HUDEP-2 (cell line): ENCODE measurements at regions not wholly inside any gene's neighbourhood (a gene's known extent, or its start where the extent isn't known, plus 50 kb on each side); places are given as distances from the start of the nearest gene placed in this dataset.

Source experiments
- DNase-seq, 76 experiments: peaks; one replicate each; lab custom pipeline; 2025; ENCODE audit not compliant: unreplicated experiment in 76 of 76; lab: John Stamatoyannopoulos, UW

- no peak for DNase-seq
Observed at GRCh38 chr14:71201840-71202239, 294.6 kb downstream of the PCNX1 start.

GRCh38 chr14:71202881-71203280, 295.6 kb downstream of the PCNX1 start:
- DNase-seq = no peak

GRCh38 chr14:71203306-71203705, 296.0 kb downstream of the PCNX1 start:
- DNase-seq = no peak

- DNase-seq = no peak
Observed at GRCh38 chr14:71204231-71204630, 297.0 kb downstream of the PCNX1 start.

GRCh38 chr14:71204768-71205167, 297.5 kb downstream of the PCNX1 start:
- DNase-seq = no peak

GRCh38 chr14:71206123-71206522, 298.9 kb downstream of the PCNX1 start:
- DNase-seq = no peak

GRCh38 chr14:71206766-71207371, 299.6 kb downstream of the PCNX1 start:
- peak in 2 of 76 experiments; percentile 1 to 21 for DNase-seq

GRCh38 chr14:71208702-71209357, 301.6 kb downstream of the PCNX1 start:
- DNase-seq = no peak

- DNase-seq = no peak
Observed at GRCh38 chr14:71209888-71210287, 302.6 kb downstream of the PCNX1 start.

- no peak for DNase-seq
Observed at GRCh38 chr14:71212093-71212492, 304.8 kb downstream of the PCNX1 start.

- no peak for DNase-seq
Observed at GRCh38 chr14:71212683-71213107, 305.4 kb downstream of the PCNX1 start.

GRCh38 chr14:71214241-71214640, 307.0 kb downstream of the PCNX1 start:
- DNase-seq = no peak

- no peak for DNase-seq
Observed at GRCh38 chr14:71220462-71220861, 313.2 kb downstream of the PCNX1 start.

- DNase-seq = no peak
Observed at GRCh38 chr14:71221119-71221518, 313.9 kb downstream of the PCNX1 start.

- no peak for DNase-seq
Observed at GRCh38 chr14:71225113-71225512, 317.9 kb downstream of the PCNX1 start.

- DNase-seq = no peak
Observed at GRCh38 chr14:71228711-71229110, 321.5 kb downstream of the PCNX1 start.

GRCh38 chr14:71229875-71230274, 322.6 kb downstream of the PCNX1 start:
- DNase-seq = no peak

- DNase-seq = no peak
Observed at GRCh38 chr14:71230897-71231296, 323.6 kb downstream of the PCNX1 start.

- DNase-seq = no peak
Observed at GRCh38 chr14:71231521-71232393, 324.5 kb downstream of the PCNX1 start.

- DNase-seq = no peak
Observed at GRCh38 chr14:71232506-71232905, 325.2 kb downstream of the PCNX1 start.

- no peak for DNase-seq
Observed at GRCh38 chr14:71235875-71236274, 328.6 kb downstream of the PCNX1 start.

GRCh38 chr14:71236487-71236886, 329.2 kb downstream of the PCNX1 start:
- DNase-seq = no peak
